HG02852 (cell line): ENCODE measurements at regions not wholly inside any gene's neighbourhood (a gene's known extent, or its start where the extent isn't known, plus 50 kb on each side); places are given as distances from the start of the nearest gene placed in this dataset.
"Not testable (repeated sequence)": the region's sequence is repeated elsewhere in the genome, so short reads cannot be mapped to it uniquely, and the experiment has no call there.

Source experiments
- ATAC-seq: cut with Tn5 transposase; IDR thresholded peaks from one replicate; pipeline ENCODE4 v1.9.1; 2021; ENCODE audit warnings: mild to moderate bottlenecking, moderate library complexity; ENCODE audit not compliant: unreplicated experiment

- no peak for ATAC-seq
Observed at GRCh38 chr2:187002242-187002641, 153.3 kb upstream of the ZSWIM2 start.

GRCh38 chr2:187001248-187001647, 152.3 kb upstream of the ZSWIM2 start:
- no peak for ATAC-seq

GRCh38 chr2:186995092-186995491, 146.1 kb upstream of the ZSWIM2 start:
- ATAC-seq = no peak

- ATAC-seq = no peak
Observed at GRCh38 chr2:186992597-186992996, 143.6 kb upstream of the ZSWIM2 start.

GRCh38 chr2:186991766-186992417, 142.9 kb upstream of the ZSWIM2 start:
- no peak for ATAC-seq

GRCh38 chr2:186984966-186985365, 136.0 kb upstream of the ZSWIM2 start:
- no peak for ATAC-seq

- no peak for ATAC-seq
Observed at GRCh38 chr2:186984481-186984880, 135.5 kb upstream of the ZSWIM2 start.

GRCh38 chr2:186980787-186981550, 132.0 kb upstream of the ZSWIM2 start:
- ATAC-seq = no peak

GRCh38 chr2:186980117-186980442, 131.1 kb upstream of the ZSWIM2 start:
- ATAC-seq = no peak

- no peak for ATAC-seq
Observed at GRCh38 chr2:186979439-186980116, 130.6 kb upstream of the ZSWIM2 start.

GRCh38 chr2:186977433-186978045, 128.6 kb upstream of the ZSWIM2 start:
- peak; percentile 67 for ATAC-seq

- ATAC-seq = no peak
Observed at GRCh38 chr2:186976329-186976728, 127.4 kb upstream of the ZSWIM2 start.

GRCh38 chr2:186972281-186972970, 123.5 kb upstream of the ZSWIM2 start:
- no peak for ATAC-seq

GRCh38 chr2:186968277-186968676, 119.3 kb upstream of the ZSWIM2 start:
- ATAC-seq = peak; percentile 90

GRCh38 chr2:186966015-186966414, 117.0 kb upstream of the ZSWIM2 start:
- no peak for ATAC-seq

GRCh38 chr2:186962085-186962747, 113.2 kb upstream of the ZSWIM2 start:
- ATAC-seq = no peak

GRCh38 chr2:186960241-186960640, 111.3 kb upstream of the ZSWIM2 start:
- not testable (repeated sequence) for ATAC-seq

GRCh38 chr2:186959486-186959885, 110.5 kb upstream of the ZSWIM2 start:
- ATAC-seq = no peak

GRCh38 chr2:186950694-186951093, 101.7 kb upstream of the ZSWIM2 start:
- no peak for ATAC-seq

GRCh38 chr2:186949726-186950256, 100.8 kb upstream of the ZSWIM2 start:
- no peak for ATAC-seq
